ENCODE measurements at regions not wholly inside any gene's neighbourhood (a gene's known extent, or its start where the extent isn't known, plus 50 kb on each side); places are given as distances from the start of the nearest gene placed in this dataset.

DNA sequence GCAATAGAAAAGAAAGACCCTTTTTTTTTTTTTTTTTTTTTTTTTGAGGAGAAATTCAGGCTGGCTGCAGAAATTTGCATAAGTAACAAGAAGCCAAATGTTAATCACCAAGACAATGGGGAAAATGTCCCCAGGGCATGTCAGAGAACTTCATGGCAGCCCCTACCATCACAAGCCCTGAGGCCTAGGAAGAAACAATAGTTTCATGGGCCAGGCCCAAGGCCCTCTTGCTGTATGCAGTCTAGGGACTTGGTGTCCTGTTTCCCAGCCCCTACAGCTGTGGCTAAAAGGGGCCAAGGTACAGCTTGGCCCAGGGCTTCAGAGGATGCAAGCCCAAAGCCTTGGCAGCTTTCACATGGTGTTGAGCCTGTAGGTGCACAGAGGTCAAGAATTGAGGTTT is 88.4 kb upstream of the TPP2 start:
- TF ChIP-seq EZH2phosphoT487 (IDR thresholded peaks at IDR 0.05), result no peak
- TF ChIP-seq, protein P1, sequence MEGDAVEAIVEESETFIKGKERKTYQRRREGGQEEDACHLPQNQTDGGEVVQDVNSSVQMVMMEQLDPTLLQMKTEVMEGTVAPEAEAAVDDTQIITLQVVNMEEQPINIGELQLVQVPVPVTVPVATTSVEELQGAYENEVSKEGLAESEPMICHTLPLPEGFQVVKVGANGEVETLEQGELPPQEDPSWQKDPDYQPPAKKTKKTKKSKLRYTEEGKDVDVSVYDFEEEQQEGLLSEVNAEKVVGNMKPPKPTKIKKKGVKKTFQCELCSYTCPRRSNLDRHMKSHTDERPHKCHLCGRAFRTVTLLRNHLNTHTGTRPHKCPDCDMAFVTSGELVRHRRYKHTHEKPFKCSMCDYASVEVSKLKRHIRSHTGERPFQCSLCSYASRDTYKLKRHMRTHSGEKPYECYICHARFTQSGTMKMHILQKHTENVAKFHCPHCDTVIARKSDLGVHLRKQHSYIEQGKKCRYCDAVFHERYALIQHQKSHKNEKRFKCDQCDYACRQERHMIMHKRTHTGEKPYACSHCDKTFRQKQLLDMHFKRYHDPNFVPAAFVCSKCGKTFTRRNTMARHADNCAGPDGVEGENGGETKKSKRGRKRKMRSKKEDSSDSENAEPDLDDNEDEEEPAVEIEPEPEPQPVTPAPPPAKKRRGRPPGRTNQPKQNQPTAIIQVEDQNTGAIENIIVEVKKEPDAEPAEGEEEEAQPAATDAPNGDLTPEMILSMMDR (IDR thresholded peaks at IDR 0.05), result no peak
- TF ChIP-seq EZH2 (IDR thresholded peaks at IDR 0.05), result no peak
- Mint-ChIP-seq H3K9me3 (peaks cover 3% of the 10 kb centered on the region), H3K4me1 (no peaks in the 10 kb centered on the region), H3K36me3 (no peaks in the 10 kb centered on the region), H3K27me3 (ENCODE audit: insufficient read depth, low read depth) (peaks cover 5% of the 10 kb centered on the region), H3K4me3 (no peak overlapping the region), H3K27ac (no peak overlapping the region)
- Histone ChIP-seq H3F3A (ENCODE audit: low read depth) (no peaks in the 10 kb centered on the region), H3K36me3 (no peaks in the 10 kb centered on the region), H3K27me3 (no peaks in the 10 kb centered on the region), H3K9ac (no peak overlapping the region), H3K79me2 (ENCODE audit: low read depth) (no peaks in the 10 kb centered on the region), H3K4me1 (no peaks in the 10 kb centered on the region), H2AFZ (replicated peaks) (no peak overlapping the region), H3K9me3 (ENCODE audit: low read depth) (no peaks in the 10 kb centered on the region), H3K27ac (no peak overlapping the region), H3K4me2 (no peak overlapping the region), H3K4me3 (no peak overlapping the region), H4K20me1 (ENCODE audit: low read depth) (no peaks in the 10 kb centered on the region)
- no peak for DNase-seq (ENCODE audit: low spot score)

DNA sequence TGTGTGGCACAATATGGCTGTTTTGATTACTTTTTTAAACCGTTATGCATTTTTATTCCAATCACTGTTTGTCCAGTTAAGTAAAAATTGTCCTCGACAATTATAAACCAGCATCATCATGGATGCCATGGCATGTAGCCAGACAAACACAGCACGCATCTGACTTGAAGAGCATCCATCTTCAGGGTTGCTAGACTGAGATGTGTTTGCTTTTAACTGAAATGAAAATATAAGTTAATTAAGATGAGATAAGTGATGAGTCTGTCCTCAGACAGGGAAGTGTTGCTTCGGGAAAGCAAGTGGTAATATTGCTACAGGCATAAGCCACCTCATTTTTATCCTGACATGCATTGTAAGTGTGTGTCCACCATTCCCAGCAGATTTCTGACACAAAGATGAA is 92.8 kb upstream of the TPP2 start:
- H3K9me3 Mint-ChIP-seq, result peaks cover 3% of the 10 kb centered on the region
- peaks cover 3% of the 10 kb centered on the region for H3K27me3 Mint-ChIP-seq (ENCODE audit: insufficient read depth, low read depth)
- TF ChIP-seq, protein P1 (IDR thresholded peaks at IDR 0.05), result no peak
- TF ChIP-seq EZH2 (IDR thresholded peaks at IDR 0.05) (no peak), EZH2phosphoT487 (IDR thresholded peaks at IDR 0.05) (no peak)
- no peak overlapping the region for H3K4me3 Mint-ChIP-seq
- Histone ChIP-seq H3K9ac (no peak overlapping the region), H3K9me3 (ENCODE audit: low read depth) (no peaks in the 10 kb centered on the region), H2AFZ (replicated peaks) (no peak overlapping the region), H3K79me2 (ENCODE audit: low read depth) (no peaks in the 10 kb centered on the region), H3K4me1 (no peaks in the 10 kb centered on the region), H4K20me1 (ENCODE audit: low read depth) (no peaks in the 10 kb centered on the region), H3F3A (ENCODE audit: low read depth) (no peaks in the 10 kb centered on the region), H3K36me3 (no peaks in the 10 kb centered on the region), H3K27ac (no peak overlapping the region), H3K4me2 (no peak overlapping the region), H3K4me3 (no peak overlapping the region), H3K27me3 (no peaks in the 10 kb centered on the region)
- H3K36me3 Mint-ChIP-seq, result no peaks in the 10 kb centered on the region
- DNase-seq (ENCODE audit: low spot score), result no peak
- H3K27ac Mint-ChIP-seq, result no peak overlapping the region
- H3K4me1 Mint-ChIP-seq, result no peaks in the 10 kb centered on the region

DNA sequence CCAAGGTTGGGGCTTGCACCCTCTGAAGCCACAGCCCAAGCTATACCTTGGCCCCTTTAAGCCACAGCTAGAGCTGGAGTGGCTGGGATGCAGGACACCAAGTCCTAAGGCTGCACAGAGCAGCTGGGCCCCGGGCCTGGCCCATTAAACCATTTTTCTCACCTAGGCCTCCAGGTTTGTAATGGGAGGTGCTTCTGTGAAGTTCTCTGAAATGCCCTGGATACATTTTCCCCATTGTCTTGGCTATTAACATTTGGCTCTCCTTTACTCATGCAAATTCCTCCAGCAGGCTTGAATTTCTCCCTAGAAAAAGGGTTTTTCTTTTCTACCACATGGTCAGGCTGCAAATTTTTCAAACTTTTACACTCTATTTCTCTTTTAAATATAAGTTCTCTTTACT is 93.8 kb upstream of the FGF14 start:
- Mint-ChIP-seq H3K9me3 (no peaks in the 10 kb centered on the region), H3K4me1 (no peaks in the 10 kb centered on the region), H3K27ac (no peak overlapping the region), H3K27me3 (ENCODE audit: insufficient read depth, low read depth) (peaks cover 2% of the 10 kb centered on the region), H3K36me3 (no peaks in the 10 kb centered on the region), H3K4me3 (no peak overlapping the region)
- no peak for DNase-seq (ENCODE audit: low spot score)
- no peaks in the 10 kb centered on the region for H3K4me1 ChIP-seq
- H3K4me3 ChIP-seq, result no peak overlapping the region
- no peak overlapping the region for H3K27ac ChIP-seq
- H3F3A ChIP-seq (ENCODE audit: low read depth), result no peaks in the 10 kb centered on the region
- H3K4me2 ChIP-seq, result no peak overlapping the region
- H2AFZ ChIP-seq (replicated peaks), result no peak overlapping the region
- H3K36me3 ChIP-seq, result no peaks in the 10 kb centered on the region
- no peaks in the 10 kb centered on the region for H3K9me3 ChIP-seq (ENCODE audit: low read depth)
- no peaks in the 10 kb centered on the region for H3K27me3 ChIP-seq
- TF ChIP-seq EZH2phosphoT487 (IDR thresholded peaks at IDR 0.05), result no peak
- no peak for TF ChIP-seq EZH2 (IDR thresholded peaks at IDR 0.05)
- TF ChIP-seq, protein P1 (IDR thresholded peaks at IDR 0.05), result no peak
- no peaks in the 10 kb centered on the region for H3K79me2 ChIP-seq (ENCODE audit: low read depth)
- H3K9ac ChIP-seq, result no peak overlapping the region
- H4K20me1 ChIP-seq (ENCODE audit: low read depth), result no peaks in the 10 kb centered on the region

DNA sequence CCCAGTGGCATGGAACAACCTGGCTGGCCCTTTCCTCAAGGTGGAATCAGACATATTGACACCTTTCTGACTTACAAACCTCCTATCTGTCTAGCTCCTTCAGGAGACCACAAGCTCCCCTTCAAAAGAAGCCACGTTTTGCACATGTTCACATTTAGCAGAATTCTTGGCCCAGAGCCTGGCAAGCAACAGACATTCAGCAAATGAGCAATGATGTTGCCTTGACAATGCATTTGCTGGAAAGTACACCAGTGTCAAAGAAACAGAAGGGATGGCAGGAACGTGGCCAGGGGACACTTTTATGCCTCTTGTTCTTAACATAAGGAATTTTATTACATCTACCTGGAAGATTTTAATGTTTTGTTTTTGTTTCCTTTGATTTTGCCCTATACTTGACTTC is 85.5 kb upstream of the FGF14 start:
- H3K36me3 ChIP-seq, result no peaks in the 10 kb centered on the region
- H3F3A ChIP-seq (ENCODE audit: low read depth), result no peaks in the 10 kb centered on the region
- no peak overlapping the region for H3K9ac ChIP-seq
- H3K4me3 ChIP-seq, result no peak overlapping the region
- Mint-ChIP-seq H3K9me3 (no peaks in the 10 kb centered on the region), H3K27me3 (ENCODE audit: insufficient read depth, low read depth) (no peaks in the 10 kb centered on the region), H3K4me1 (no peaks in the 10 kb centered on the region), H3K27ac (no peak overlapping the region), H3K4me3 (no peak overlapping the region), H3K36me3 (no peaks in the 10 kb centered on the region)
- H3K4me1 ChIP-seq, result no peaks in the 10 kb centered on the region
- H3K27ac ChIP-seq, result no peak overlapping the region
- no peak overlapping the region for H3K4me2 ChIP-seq
- no peak overlapping the region for H2AFZ ChIP-seq (replicated peaks)
- H3K9me3 ChIP-seq (ENCODE audit: low read depth), result no peaks in the 10 kb centered on the region
- no peaks in the 10 kb centered on the region for H3K79me2 ChIP-seq (ENCODE audit: low read depth)
- DNase-seq (ENCODE audit: low spot score), result no peak
- TF ChIP-seq, protein P1 (IDR thresholded peaks at IDR 0.05), result no peak
- no peak for TF ChIP-seq EZH2 (IDR thresholded peaks at IDR 0.05)
- no peak for TF ChIP-seq EZH2phosphoT487 (IDR thresholded peaks at IDR 0.05)
- H4K20me1 ChIP-seq (ENCODE audit: low read depth), result no peaks in the 10 kb centered on the region
- H3K27me3 ChIP-seq, result no peaks in the 10 kb centered on the region

Data from neural progenitor cell (in vitro differentiated cells).